Psoas muscle (tissue), 7 donors: ENCODE measurements at regions not wholly inside any gene's neighbourhood (a gene's known extent, or its start where the extent isn't known, plus 50 kb on each side); places are given as distances from the start of the nearest gene placed in this dataset.

Experiments used
- ATAC-seq, 4 donors: fragments of 200-7000 bp; cut with Tn5 transposase; one replicate each; pipeline ENCODE4 v1.9.1; 2020; ENCODE audit warnings: moderate library complexity in 3 of 4, mild to moderate bottlenecking in 2 of 4
- DNase-seq, 2 donors: peaks; one replicate each; pipeline ENCODE4 v3.0.0-alpha.2; 2020
- H3K27ac ChIP-seq: fragments of 200-600 bp; one replicate; pipeline ENCODE4 v1.8.0; 2022
- H3K27me3 ChIP-seq, 3 donors: fragments of 200-600 bp in 1 of 3; one replicate each; pipeline versions ENCODE4 v1.6.1 to v1.8.0; 2013 to 2022; ENCODE audit warnings: low read length in 2 of 3, mild to moderate bottlenecking in 2 of 3, moderate library complexity in 1 of 3; ENCODE audit not compliant: insufficient read depth in 3 of 3
- H3K36me3 ChIP-seq, 2 donors: fragments of 200-600 bp in 1 of 2; one replicate each; pipeline versions ENCODE4 v1.6.1 to v1.8.0; 2013 to 2022; ENCODE audit warnings: low read depth in 1 of 2, mild to moderate bottlenecking in 1 of 2, moderate library complexity in 1 of 2; ENCODE audit not compliant: insufficient read depth in 1 of 2
- H3K4me1 ChIP-seq: fragments of 200-600 bp; one replicate; pipeline ENCODE4 v1.8.0; 2022
- H3K4me3 ChIP-seq: fragments of 200-600 bp; one replicate; pipeline ENCODE4 v1.8.0; 2022; ENCODE audit warnings: mild to moderate bottlenecking
- H3K9me3 ChIP-seq: fragments of 200-600 bp; one replicate; pipeline ENCODE4 v1.8.0; 2022
- WGBS, 3 donors: extraction: QIAGEN DNeasy Blood & Tissue Kit; methylation state at CpG; one replicate each; pipeline versions ENCODE4 v1.1.6 to v1.1.7; 2013; 5-methylcytosine and 5-hydroxymethylcytosine counted together
- intact Hi-C, 2 donors: fragments of 100-400 bp; cut with DNase I; formaldehyde crosslinking; loops; one replicate each; pipeline versions ENCODE4 v1.11.0 to v1.14.2; 2022
- TF ChIP-seq, protein P1 (sequence below): fragments of 200-600 bp; IDR thresholded peaks from one replicate; pipeline ENCODE4 v1.8.0; 2022; ENCODE audit warnings: antibody characterized with exemption
- donor health status: healthy with polysubstance abuse.
- donor health status: DM: no; HTN: no; CAD: no; lungs with moderate emphysema.
- donor health status: Bipolar disorder and iron deficiency.
- donor health status: healthy.
- donor health status: DM: yes; HTN: yes; CAD: no.
- donor health status: DM: no; HTN: no; CAD: no.
- donor health status: DM: yes; HTN: yes; CAD: no.

DNA sequence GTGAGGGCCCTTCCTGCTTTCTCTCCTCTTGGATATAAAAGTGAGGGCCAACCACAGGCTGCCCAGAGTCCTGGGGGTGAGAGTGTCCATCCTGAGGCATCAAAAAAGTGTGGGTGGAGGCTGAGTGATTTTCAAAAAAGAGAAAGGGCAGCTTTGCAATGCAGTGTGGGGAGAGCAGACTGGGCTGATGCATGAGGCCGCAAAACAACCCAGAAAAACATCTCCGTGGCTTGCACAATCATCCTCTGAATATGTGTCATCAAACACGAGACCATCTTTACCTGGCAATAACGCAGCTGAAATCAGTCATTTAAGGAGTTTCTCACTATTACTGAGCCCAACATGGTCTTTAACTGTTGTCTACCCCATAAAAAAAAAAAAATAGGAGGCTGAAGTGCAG, 191.2 kb upstream of the SOX4 start:
- peak in 1 of 2 donors; percentile 17 for DNase-seq
- TF ChIP-seq, protein P1, sequence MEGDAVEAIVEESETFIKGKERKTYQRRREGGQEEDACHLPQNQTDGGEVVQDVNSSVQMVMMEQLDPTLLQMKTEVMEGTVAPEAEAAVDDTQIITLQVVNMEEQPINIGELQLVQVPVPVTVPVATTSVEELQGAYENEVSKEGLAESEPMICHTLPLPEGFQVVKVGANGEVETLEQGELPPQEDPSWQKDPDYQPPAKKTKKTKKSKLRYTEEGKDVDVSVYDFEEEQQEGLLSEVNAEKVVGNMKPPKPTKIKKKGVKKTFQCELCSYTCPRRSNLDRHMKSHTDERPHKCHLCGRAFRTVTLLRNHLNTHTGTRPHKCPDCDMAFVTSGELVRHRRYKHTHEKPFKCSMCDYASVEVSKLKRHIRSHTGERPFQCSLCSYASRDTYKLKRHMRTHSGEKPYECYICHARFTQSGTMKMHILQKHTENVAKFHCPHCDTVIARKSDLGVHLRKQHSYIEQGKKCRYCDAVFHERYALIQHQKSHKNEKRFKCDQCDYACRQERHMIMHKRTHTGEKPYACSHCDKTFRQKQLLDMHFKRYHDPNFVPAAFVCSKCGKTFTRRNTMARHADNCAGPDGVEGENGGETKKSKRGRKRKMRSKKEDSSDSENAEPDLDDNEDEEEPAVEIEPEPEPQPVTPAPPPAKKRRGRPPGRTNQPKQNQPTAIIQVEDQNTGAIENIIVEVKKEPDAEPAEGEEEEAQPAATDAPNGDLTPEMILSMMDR, result no peak
- H3K4me1 ChIP-seq, result no peaks in the 10 kb centered on the region
- H3K27ac ChIP-seq, result no peak overlapping the region
- no peaks in the 10 kb centered on the region for H3K36me3 ChIP-seq
- no peaks in the 10 kb centered on the region for H3K9me3 ChIP-seq
- intact Hi-C loops, result no loop called here
- H3K4me3 ChIP-seq, result no peak overlapping the region
- no peaks in the 10 kb centered on the region for H3K27me3 ChIP-seq
- ATAC-seq, result peak in 1 of 4 donors; percentile 41
- 81 to 91% (median 82%) methylated on average over 4 of the region's 4 CpGs for WGBS, 3 donors

DNA sequence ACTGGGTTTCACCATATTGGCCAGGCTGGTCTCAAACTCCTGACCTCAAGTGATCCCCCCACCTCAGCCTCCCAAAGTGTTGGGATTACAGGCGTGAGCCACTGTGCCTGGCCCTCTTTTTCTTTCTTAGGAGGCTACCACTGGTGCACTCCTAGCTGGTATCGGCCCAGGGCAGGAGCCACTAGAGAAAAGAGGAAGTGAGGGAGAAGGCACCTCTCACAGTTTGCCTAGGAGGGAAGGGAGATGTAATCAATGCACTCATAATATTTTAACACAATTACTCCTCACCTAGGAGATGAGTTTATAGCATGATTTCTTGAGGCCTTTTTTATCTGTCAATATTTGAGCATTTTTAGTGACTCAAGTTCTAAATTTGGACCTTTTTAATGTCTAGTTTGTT, 189.0 kb upstream of the SOX4 start:
- TF ChIP-seq, protein P1, result no peak
- H3K9me3 ChIP-seq, result no peaks in the 10 kb centered on the region
- intact Hi-C loops, result no loop called here
- 84 to 91% (median 90%) methylated on average over 2 of the region's 2 CpGs for WGBS, 3 donors
- H3K36me3 ChIP-seq, result no peaks in the 10 kb centered on the region
- no peaks in the 10 kb centered on the region for H3K4me1 ChIP-seq
- no peak for DNase-seq
- H3K27me3 ChIP-seq, result no peaks in the 10 kb centered on the region
- H3K27ac ChIP-seq, result no peak overlapping the region
- ATAC-seq, result no peak
- H3K4me3 ChIP-seq, result no peak overlapping the region

- H3K27ac ChIP-seq, result no peak overlapping the region
- WGBS, 3 donors, result 40 to 65% (median 46%) methylated on average over 5 of the region's 5 CpGs
- no peaks in the 10 kb centered on the region for H3K9me3 ChIP-seq
- no peaks in the 10 kb centered on the region for H3K36me3 ChIP-seq
- no peak overlapping the region for H3K4me3 ChIP-seq
- H3K27me3 ChIP-seq, result no peaks in the 10 kb centered on the region
- ATAC-seq, result no peak
- TF ChIP-seq, protein P1, result no peak
- DNase-seq, result no peak
- intact Hi-C loops, result no loop called here
- H3K4me1 ChIP-seq, result no peaks in the 10 kb centered on the region
These were observed 187.2 kb upstream of the SOX4 start for GRCh38 chr6:21406316-21406715.

GRCh38 chr6:21409231-21409630, 184.3 kb upstream of the SOX4 start:
- 94 to 97% (median 95%) methylated on average over 5 of the region's 5 CpGs for WGBS, 3 donors
- H3K4me3 ChIP-seq, result no peak overlapping the region

GRCh38 chr6:21413428-21413827, 180.1 kb upstream of the SOX4 start:
- DNase-seq (no peak), ATAC-seq (no peak)
- no peaks in the 10 kb centered on the region for H3K27me3 ChIP-seq
- 79 to 96% (median 91%) methylated on average over 1 of the region's 1 CpG for WGBS, 3 donors
- TF ChIP-seq, protein P1, result no peak
- H3K27ac ChIP-seq, result no peak overlapping the region
- no peaks in the 10 kb centered on the region for H3K9me3 ChIP-seq
- no peaks in the 10 kb centered on the region for H3K4me1 ChIP-seq
- no peaks in the 10 kb centered on the region for H3K36me3 ChIP-seq
- intact Hi-C loops, result no loop called here
- no peak overlapping the region for H3K4me3 ChIP-seq

More at GRCh38 chr6:21409231-21409630, 184.3 kb upstream of the SOX4 start:
- TF ChIP-seq, protein P1, result no peak
- Histone ChIP-seq H3K4me1 (no peaks in the 10 kb centered on the region), H3K36me3 (no peaks in the 10 kb centered on the region), H3K9me3 (no peaks in the 10 kb centered on the region), H3K27ac (no peak overlapping the region), H3K27me3 (no peaks in the 10 kb centered on the region)
- no peak for DNase-seq
- intact Hi-C loops, result no loop called here
- ATAC-seq, result no peak
